ENCODE measurements at regions not wholly inside any gene's neighbourhood (a gene's known extent, or its start where the extent isn't known, plus 50 kb on each side); places are given as distances from the start of the nearest gene placed in this dataset.

- H3K4me3 ChIP-seq = no peak overlapping the region
- H3K4me1 ChIP-seq = peaks cover 0 to 15% (median 6%) of the 10 kb centered on the region in 4 donors
- peak overlapping the region in 2 of 4 donors; percentile 18 to 25 for H3K27ac ChIP-seq
- WGBS, 2 donors = 74 to 80% methylated on average over 2 of the region's 2 CpGs
- no peaks in the 10 kb centered on the region for H3K36me3 ChIP-seq
- ATAC-seq (ENCODE audit: low FRiP score in 2 of 2) (peak in 1 of 2 donors; percentile 28), DNase-seq (no peak)
- H3K27me3 ChIP-seq = no peaks in the 10 kb centered on the region
- H3K9me3 ChIP-seq = no peaks in the 10 kb centered on the region
- TF ChIP-seq EP300 (IDR thresholded peaks at IDR 0.05) (no peak), POLR2A (IDR thresholded peaks at IDR 0.05) (no peak), POLR2AphosphoS5 (IDR thresholded peaks at IDR 0.05) (no peak), CTCF (IDR thresholded peaks at IDR 0.05) (no peak)
Measured at GRCh38 chr9:7976856-7977255, 177.3 kb upstream of the DMAC1 start.

GRCh38 chr9:7976167-7976755 is 176.7 kb upstream of the DMAC1 start:
- DNase-seq (peak in 1 of 2 donors; percentile 32), ATAC-seq (ENCODE audit: low FRiP score in 2 of 2) (peak; percentile 71 to 83)
- H3K9me3 ChIP-seq = no peaks in the 10 kb centered on the region
- H3K4me3 ChIP-seq = no peak overlapping the region
- H3K27ac ChIP-seq = peak overlapping the region in 2 of 4 donors; percentile 18 to 25
- no peaks in the 10 kb centered on the region for H3K36me3 ChIP-seq
- TF ChIP-seq POLR2A (IDR thresholded peaks at IDR 0.05) = no peak
- peak in 1 of 2 donors; percentile 18 for TF ChIP-seq POLR2AphosphoS5 (IDR thresholded peaks at IDR 0.05)
- 50 to 77% methylated on average over 4 of the region's 4 CpGs for WGBS, 2 donors
- H3K4me1 ChIP-seq = peaks cover 0 to 15% (median 6%) of the 10 kb centered on the region in 4 donors
- no peaks in the 10 kb centered on the region for H3K27me3 ChIP-seq

GRCh38 chr9:7975336-7975735 is 175.8 kb upstream of the DMAC1 start:
- no peak for TF ChIP-seq POLR2AphosphoS5 (IDR thresholded peaks at IDR 0.05)
- no peak for TF ChIP-seq POLR2A (IDR thresholded peaks at IDR 0.05)
- no peak for TF ChIP-seq CTCF (IDR thresholded peaks at IDR 0.05)
- no peak for TF ChIP-seq EP300 (IDR thresholded peaks at IDR 0.05)
- WGBS, 2 donors = 89 to 95% methylated on average over 5 of the region's 5 CpGs

GRCh38 chr9:7974335-7974960 is 174.9 kb upstream of the DMAC1 start:
- 55% methylated on average over 5 of the region's 5 CpGs for WGBS, 2 donors
- Histone ChIP-seq H3K4me3 (no peak overlapping the region), H3K36me3 (no peaks in the 10 kb centered on the region), H3K27ac (no peak overlapping the region), H3K9me3 (no peaks in the 10 kb centered on the region), H3K27me3 (no peaks in the 10 kb centered on the region), H3K4me1 (peaks cover 0 to 15% (median 6%) of the 10 kb centered on the region in 4 donors)
- TF ChIP-seq EP300 (IDR thresholded peaks at IDR 0.05) (no peak), POLR2AphosphoS5 (IDR thresholded peaks at IDR 0.05) (no peak), CTCF (IDR thresholded peaks at IDR 0.05) (no peak), POLR2A (IDR thresholded peaks at IDR 0.05) (no peak)
- peak in 1 of 2 donors; percentile 28 for DNase-seq
- ATAC-seq (ENCODE audit: low FRiP score in 2 of 2) = peak in 1 of 2 donors; percentile 21

More at GRCh38 chr9:7975336-7975735, 175.8 kb upstream of the DMAC1 start:
- Histone ChIP-seq H3K36me3 (no peaks in the 10 kb centered on the region), H3K4me3 (no peak overlapping the region), H3K27me3 (no peaks in the 10 kb centered on the region), H3K27ac (no peak overlapping the region), H3K4me1 (peaks cover 0 to 15% (median 6%) of the 10 kb centered on the region in 4 donors), H3K9me3 (no peaks in the 10 kb centered on the region)
- DNase-seq (no peak), ATAC-seq (ENCODE audit: low FRiP score in 2 of 2) (no peak)

GRCh38 chr9:7973123-7973522 is 173.5 kb upstream of the DMAC1 start:
- DNase-seq (no peak), ATAC-seq (ENCODE audit: low FRiP score in 2 of 2) (no peak)
- Histone ChIP-seq H3K27ac (no peak overlapping the region), H3K9me3 (no peaks in the 10 kb centered on the region), H3K27me3 (no peaks in the 10 kb centered on the region), H3K4me1 (peaks cover 0 to 15% (median 6%) of the 10 kb centered on the region in 4 donors), H3K4me3 (no peak overlapping the region), H3K36me3 (no peaks in the 10 kb centered on the region)
- WGBS, 2 donors = 73 to 90% methylated on average over 5 of the region's 5 CpGs
- TF ChIP-seq CTCF (IDR thresholded peaks at IDR 0.05) = no peak
- TF ChIP-seq EP300 (IDR thresholded peaks at IDR 0.05) = no peak
